ENCODE measurements at regions not wholly inside any gene's neighbourhood (a gene's known extent, or its start where the extent isn't known, plus 50 kb on each side); places are given as distances from the start of the nearest gene placed in this dataset.

GRCh38 chr2:193467276-193467987, 1272.7 kb upstream of the TMEFF2 start:
- BruUV-seq (replicated peaks) = no TSS peak
- Histone ChIP-seq H3K27me3 (ENCODE audit: control insufficient read depth in 2 of 2, insufficient read depth in 2 of 2, low read length in 2 of 2) (no peaks in the 10 kb centered on the region), H3K9ac (replicated peaks; ENCODE audit: extremely low read depth, insufficient read depth, low read length) (no peak overlapping the region), H3K79me2 (ENCODE audit: control insufficient read depth, insufficient read depth, low read length) (no peaks in the 10 kb centered on the region), H3K4me2 (ENCODE audit: insufficient read depth, low read length) (no peak overlapping the region), H3K36me3 (ENCODE audit: control insufficient read depth in 2 of 2, extremely low read depth in 1 of 2, insufficient read depth in 2 of 2, low read length in 2 of 2) (no peaks in the 10 kb centered on the region), H3K4me1 (ENCODE audit: control insufficient read depth, extremely low read depth, insufficient read depth, low read length) (no peaks in the 10 kb centered on the region), H2AFZ (ENCODE audit: low read depth, low read length) (no peak overlapping the region), H3K9me1 (replicated peaks; ENCODE audit: control insufficient read depth, extremely low read depth, insufficient read depth, low read length) (no peaks in the 10 kb centered on the region), H3K9me3 (replicated peaks; ENCODE audit: control insufficient read depth, insufficient read depth, low read length) (no peaks in the 10 kb centered on the region), H3K4me3 (replicated peaks in 1 of 3; ENCODE audit: insufficient read depth in 1 of 3, low read depth in 1 of 3, low read length in 3 of 3) (no peak overlapping the region), H4K20me1 (replicated peaks; ENCODE audit: control insufficient read depth, extremely low read depth, insufficient read depth, low read length) (no peaks in the 10 kb centered on the region), H3K27ac (ENCODE audit: insufficient read depth, low read depth, low read length) (no peak overlapping the region)
- DNase-seq (ENCODE audit: low read depth, low spot score) (no peak), FAIRE-seq (no peak)
- intact Hi-C loops (cut with micrococcal nuclease) (no loop called here), dilution Hi-C loops (cut with MboI; ENCODE audit: extremely low pct_ligation_motif_present, low sequenced_read_pairs) (no loop called here)
- TF ChIP-seq MAX (IDR thresholded peaks at IDR 0.05; ENCODE audit: insufficient read depth, insufficient read length) (no peak), EZH2 (IDR thresholded peaks at IDR 0.05; ENCODE audit: borderline replicate concordance, low read depth, low read length, severe bottlenecking) (no peak), CTCF (IDR thresholded peaks at IDR 0.05; ENCODE audit: extremely low read depth in 1 of 2, insufficient read depth in 1 of 2, low read depth in 1 of 2, low read length in 2 of 2) (no peak), MYC (IDR thresholded peaks at IDR 0.05; ENCODE audit: low read depth, low read length) (no peak), POLR2AphosphoS5 (IDR thresholded peaks at IDR 0.05; ENCODE audit: insufficient read depth, low read depth, low read length) (no peak), JUN (IDR thresholded peaks at IDR 0.05; ENCODE audit: borderline replicate concordance, insufficient read depth, insufficient read length, low read depth) (no peak), POLR2A (IDR thresholded peaks at IDR 0.05; ENCODE audit: low read depth, low read length) (no peak), FOS (IDR thresholded peaks at IDR 0.05; ENCODE audit: borderline replicate concordance, insufficient read depth, low read length) (no peak), GATA2 (IDR thresholded peaks at IDR 0.05; ENCODE audit: insufficient read depth, insufficient read length, low read depth, low read length) (no peak)
- ChIA-PET POLR2A (no interaction called here), CTCF (no interaction called here)

Measured in endothelial cell of umbilical vein (primary cell).